GM21528 (cell line): ENCODE measurements at regions not wholly inside any gene's neighbourhood (a gene's known extent, or its start where the extent isn't known, plus 50 kb on each side); places are given as distances from the start of the nearest gene placed in this dataset.
"Not testable (repeated sequence)": the region's sequence is repeated elsewhere in the genome, so short reads cannot be mapped to it uniquely, and the experiment has no call there.

Experiments
- ATAC-seq: cut with Tn5 transposase; IDR thresholded peaks from one replicate; pipeline ENCODE4 v1.9.1; 2021; ENCODE audit warnings: mild to moderate bottlenecking, moderate library complexity; ENCODE audit not compliant: unreplicated experiment, low FRiP score

DNA sequence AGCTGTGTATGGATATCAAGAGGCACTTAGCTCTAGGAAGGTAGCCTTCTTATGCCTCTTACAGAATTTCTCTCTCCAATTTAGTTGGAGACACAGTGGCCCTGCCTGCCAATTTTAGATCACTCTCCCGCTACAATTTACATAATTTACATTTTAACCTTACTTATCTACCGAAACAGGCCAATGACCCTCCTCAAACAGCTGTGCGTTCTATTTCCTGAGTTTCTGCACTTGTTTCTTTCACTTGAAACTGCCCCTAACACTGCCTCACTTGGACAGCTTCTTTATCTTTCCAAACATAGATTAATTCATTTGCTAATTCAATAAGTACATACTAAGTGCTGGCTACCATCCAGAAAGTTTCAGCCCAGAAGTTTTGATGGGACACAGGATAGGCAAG, 52.9 kb upstream of the HDDC2 start:
- peak; percentile 34 for ATAC-seq

GRCh38 chr6:125356884-125357283, 55.1 kb upstream of the HDDC2 start:
- peak; percentile 63 for ATAC-seq

GRCh38 chr6:125357515-125358256, 55.9 kb upstream of the HDDC2 start:
- ATAC-seq = peak; percentile 75

DNA sequence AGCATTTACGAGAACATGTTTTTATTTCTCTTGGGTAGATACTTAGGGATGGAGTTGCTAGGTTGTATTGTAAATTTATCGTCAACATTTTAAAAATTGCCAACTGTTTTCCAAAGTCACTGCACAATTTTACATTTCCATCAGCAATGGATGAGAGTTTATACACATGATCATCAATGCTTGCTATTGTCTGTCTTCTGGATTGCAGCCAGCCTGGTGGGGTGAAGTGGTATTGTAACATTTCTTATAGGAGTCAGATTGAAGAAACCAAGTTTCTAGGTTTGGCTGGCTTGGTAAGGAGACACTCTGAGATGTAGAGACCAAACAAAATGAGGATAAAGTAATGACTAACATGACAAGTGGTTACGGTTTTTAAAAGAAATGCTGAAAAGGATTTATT, 57.1 kb upstream of the HDDC2 start:
- ATAC-seq = no peak

DNA sequence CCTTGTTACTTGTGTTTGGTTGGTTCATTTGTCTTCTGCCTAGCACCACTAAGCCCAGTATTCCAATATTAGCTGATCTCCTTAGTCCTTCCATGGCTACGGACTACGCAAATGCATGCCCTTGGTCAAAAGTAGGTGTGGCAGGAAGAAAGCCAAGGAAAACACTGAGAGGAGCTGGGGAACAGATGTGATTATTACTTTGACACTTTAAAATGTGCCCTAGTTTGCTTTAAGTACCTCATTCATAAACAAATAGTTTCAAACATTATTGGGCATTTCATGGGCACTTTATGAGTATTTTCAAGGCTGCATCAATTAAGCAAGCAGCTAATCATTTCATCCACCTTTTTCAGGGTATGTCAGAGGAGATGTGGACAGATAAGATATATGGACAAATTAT, 60.1 kb upstream of the HDDC2 start:
- ATAC-seq = no peak

- no peak for ATAC-seq
Measured at GRCh38 chr6:125363039-125363823, 61.5 kb upstream of the HDDC2 start.

DNA sequence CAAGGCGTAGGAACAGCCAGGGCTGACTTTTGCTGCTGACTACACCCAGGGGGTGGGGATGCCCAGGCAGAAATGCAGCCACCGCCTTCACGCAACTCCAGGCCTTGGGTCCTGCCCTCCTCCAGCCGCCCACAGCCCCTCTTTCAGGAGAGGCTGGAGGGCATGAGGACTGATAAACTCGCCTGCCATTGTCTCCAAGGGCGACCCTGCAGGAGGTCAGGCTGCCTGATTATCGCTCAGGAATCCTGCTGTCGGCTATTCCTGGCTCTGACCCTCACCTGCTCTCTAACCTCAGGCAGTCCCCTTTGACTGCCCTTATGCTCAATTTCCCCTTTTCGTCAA, 62.0 kb upstream of the HDDC2 start:
- ATAC-seq = no peak

DNA sequence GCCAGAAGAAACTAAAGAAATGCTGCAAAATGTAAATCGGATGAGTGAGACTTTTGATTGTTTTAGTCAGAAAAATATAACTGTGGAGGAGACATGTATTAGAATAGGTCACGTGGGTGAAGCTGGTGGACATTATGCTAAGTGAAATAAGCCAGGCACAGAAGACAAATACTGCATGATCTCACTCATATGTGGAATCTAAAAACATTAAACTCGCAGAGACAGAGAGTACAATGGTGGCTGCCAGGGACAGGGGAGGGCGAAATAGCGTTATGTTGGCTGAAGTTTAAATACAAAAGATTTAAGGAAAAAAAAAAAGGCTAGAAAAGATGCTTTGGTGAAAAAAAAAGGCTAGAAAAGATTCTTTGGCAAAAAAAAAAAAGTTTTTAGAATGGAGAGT, 63.5 kb upstream of the HDDC2 start:
- no peak for ATAC-seq

DNA sequence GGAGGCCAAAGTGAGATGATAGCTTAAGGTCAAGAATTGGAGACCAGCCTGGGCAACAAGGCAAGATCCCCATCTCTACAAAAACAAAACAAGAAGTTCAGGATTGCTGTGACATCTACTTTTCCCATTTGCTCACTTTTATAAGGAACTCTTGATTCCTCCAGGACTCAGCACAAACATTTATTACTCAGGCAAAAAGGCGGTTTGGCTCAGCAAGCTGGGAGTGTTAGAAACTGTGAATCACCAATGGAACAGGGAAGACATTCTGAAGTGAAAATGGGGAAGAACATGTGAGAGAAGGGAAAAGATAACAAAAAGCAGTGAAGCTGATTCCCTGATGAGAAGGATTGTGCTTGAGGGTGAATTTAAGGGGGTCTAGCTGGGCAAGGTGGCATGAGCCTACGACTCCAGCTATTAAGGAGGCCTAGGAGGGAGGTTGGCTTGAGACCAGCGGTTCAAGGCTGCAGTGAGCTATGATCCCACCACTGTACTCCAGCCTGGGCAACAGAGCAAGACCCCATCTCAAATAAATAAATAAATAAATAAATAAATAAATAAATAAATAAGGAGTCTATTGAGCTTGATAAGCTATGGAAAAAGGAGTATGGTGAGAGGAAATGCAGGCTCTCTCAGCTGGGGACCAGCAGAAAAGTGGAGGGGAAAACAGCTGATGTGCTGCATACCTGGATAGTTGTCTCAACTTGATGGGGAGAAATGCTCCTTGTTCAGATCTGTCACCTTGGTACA, 65.4 kb upstream of the HDDC2 start:
- no peak for ATAC-seq

- no peak for ATAC-seq
Measured at GRCh38 chr6:125370343-125370742, 68.6 kb upstream of the HDDC2 start.

DNA sequence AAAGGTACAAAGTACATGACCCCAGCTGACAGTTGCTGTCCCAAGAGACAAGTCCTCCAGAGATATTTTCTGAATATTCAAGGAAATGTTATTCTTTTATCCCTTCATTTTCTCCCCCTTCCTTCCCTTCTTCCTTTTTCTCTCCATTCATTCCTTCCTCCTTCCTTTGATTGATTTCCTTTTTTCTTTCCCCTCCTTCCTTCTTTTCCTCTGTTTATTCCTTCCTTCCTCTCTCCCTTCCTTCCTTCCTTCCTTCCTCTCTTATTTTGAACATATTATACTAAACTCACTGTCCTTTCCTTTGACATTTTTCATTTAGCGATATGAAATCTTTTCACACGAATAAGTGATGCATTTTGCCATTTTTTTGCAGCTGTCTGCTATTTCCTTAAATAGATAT, 73.2 kb upstream of the HDDC2 start:
- ATAC-seq = no peak

- ATAC-seq = no peak
Measured at GRCh38 chr6:125375821-125376220, 74.1 kb upstream of the HDDC2 start.

DNA sequence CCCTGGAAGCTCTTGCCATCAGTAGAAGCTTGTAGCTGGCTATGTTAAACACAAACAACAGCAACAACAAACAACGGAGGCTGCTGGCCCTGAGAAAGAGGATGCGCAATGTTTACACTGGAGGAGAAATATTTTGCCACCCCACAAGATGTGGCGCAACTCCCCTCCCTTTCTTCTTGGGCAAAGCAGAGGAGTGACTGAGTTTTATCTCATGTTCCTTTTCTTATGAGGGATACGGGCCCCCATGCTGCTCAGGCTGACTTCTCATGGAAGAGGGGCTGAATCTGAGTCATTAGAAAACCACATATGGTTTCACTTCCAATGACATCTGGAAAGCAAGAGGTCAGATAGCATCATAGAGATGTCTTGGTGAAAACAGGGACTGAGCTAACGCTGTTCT, 75.9 kb upstream of the HDDC2 start:
- ATAC-seq = no peak

DNA sequence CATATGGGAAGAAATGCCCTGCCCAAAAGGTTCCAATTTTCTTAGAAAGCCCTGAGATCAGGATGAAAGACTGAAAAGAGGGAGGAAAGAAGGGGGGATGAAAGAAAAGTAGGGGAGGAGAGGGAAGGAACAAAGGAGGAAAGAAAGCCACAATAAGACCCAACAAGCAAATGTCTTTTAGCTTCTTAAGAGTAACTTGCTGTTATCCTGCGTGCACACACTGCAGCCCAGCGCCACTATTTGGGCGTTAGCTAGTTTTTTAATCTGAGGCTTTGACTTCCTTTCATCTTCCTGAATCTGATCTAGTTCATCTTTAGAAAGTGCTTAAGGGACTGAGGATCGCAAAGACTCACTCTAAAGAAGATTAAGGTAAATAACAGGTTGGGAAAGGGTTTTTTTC, 77.4 kb upstream of the HDDC2 start:
- no peak for ATAC-seq

GRCh38 chr6:125380474-125380873, 78.7 kb upstream of the HDDC2 start:
- ATAC-seq = no peak

GRCh38 chr6:125386337-125386736, 84.6 kb upstream of the HDDC2 start:
- ATAC-seq = not testable (repeated sequence)

GRCh38 chr6:125392682-125393081, 90.9 kb upstream of the HDDC2 start:
- peak; percentile 82 for ATAC-seq

- ATAC-seq = peak; percentile 77
Measured at GRCh38 chr6:125393449-125393858, 91.7 kb upstream of the HDDC2 start.

DNA sequence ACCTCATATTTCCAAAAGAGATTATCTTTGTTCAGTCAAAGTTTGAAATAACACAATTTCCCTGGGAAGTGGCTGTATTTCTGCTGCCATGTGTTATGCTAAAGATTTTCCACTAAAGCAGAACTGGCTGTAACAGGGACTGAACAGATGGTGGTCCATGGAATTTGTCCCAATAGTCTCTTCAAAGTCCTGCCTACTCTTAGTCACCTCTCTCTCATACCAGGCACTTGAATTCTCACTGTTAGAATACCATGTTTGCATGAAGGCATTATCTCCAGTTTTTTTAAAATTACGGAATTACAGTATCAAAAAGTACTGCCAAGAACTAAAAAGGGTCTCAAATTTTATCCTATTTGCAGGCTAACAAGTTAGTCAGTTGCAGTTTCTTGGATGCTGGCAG, 105.0 kb upstream of the HDDC2 start:
- ATAC-seq = no peak

- ATAC-seq = no peak
Measured at GRCh38 chr6:125414507-125414906, 112.7 kb upstream of the HDDC2 start.

DNA sequence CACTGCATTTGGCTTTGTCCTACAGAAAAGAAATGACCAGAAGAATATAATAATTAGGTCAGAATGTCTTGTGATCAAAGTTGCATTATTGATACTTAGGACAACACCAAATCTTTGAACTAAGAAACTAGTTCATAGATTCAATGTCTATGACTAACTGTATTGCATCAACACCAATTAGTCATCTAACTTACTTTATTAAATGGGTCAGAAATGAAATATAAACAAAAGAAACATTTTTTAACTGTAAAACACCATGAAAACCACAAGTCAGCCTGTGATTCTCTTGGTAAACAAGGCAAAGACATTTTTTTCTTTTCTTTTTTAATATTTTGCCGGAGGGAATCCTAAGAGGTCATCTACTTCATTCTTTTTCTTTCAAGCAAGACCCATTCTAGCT, 114.1 kb upstream of the HDDC2 start:
- no peak for ATAC-seq
